H1 (cell line): ENCODE measurements at regions not wholly inside any gene's neighbourhood (a gene's known extent, or its start where the extent isn't known, plus 50 kb on each side); places are given as distances from the start of the nearest gene placed in this dataset.

Source experiments
- CTCF ChIA-PET: fragments of 300-600 bp; sonication (Branson Sonifier 250); formaldehyde crosslinking; loops from one replicate; lab custom pipeline; 2021; ENCODE audit not compliant: partially characterized antibody; lab: Charles Lee
- POLR2A ChIA-PET: fragments of 300-600 bp; sonication (Branson Sonifier 250); formaldehyde crosslinking; loops from one replicate; lab custom pipeline; 2021; ENCODE audit warnings: inconsistent platforms; ENCODE audit not compliant: partially characterized antibody; lab: Charles Lee
- DNase-seq, 2 experiments: peaks; one replicate each; pipeline versions ENCODE4 v3.0.0 to v3.0.0-alpha.2; 2010 to 2022; ENCODE audit warnings: low spot score in 2 of 2, low read depth in 1 of 2, mixed read lengths in 1 of 2
- FAIRE-seq: peaks from 2 replicates; lab custom pipeline; 2011; peaks lifted over from hg19 to GRCh38; lab: Jason Lieb, UNC
- H2AFZ ChIP-seq: 2 replicates; pipeline ENCODE4 v1.8.1; 2012; ENCODE audit warnings: low read length, inconsistent platforms
- H2AK5ac ChIP-seq: 2 replicates; pipeline ENCODE4 v1.6.1; 2013; ENCODE audit warnings: low read depth, low read length
- H2BK120ac ChIP-seq: replicated peaks from 2 replicates; pipeline ENCODE3; 2013; ENCODE audit warnings: low read depth, low read length, inconsistent platforms
- H2BK12ac ChIP-seq: 2 replicates; pipeline ENCODE4 v1.6.1; 2013; ENCODE audit warnings: low read depth, low read length
- H2BK15ac ChIP-seq: 2 replicates; pipeline ENCODE4 v1.6.1; 2013; ENCODE audit warnings: low read length
- H2BK20ac ChIP-seq: 2 replicates; pipeline ENCODE4 v1.6.1; 2013; ENCODE audit warnings: low read length
- H2BK5ac ChIP-seq: 2 replicates; pipeline ENCODE4 v1.6.1; 2013; ENCODE audit warnings: low read depth, low read length
- H3K14ac ChIP-seq: 2 replicates; pipeline ENCODE4 v1.6.1; 2013; ENCODE audit warnings: inconsistent platforms; ENCODE audit not compliant: insufficient read length
- H3K18ac ChIP-seq: 2 replicates; pipeline ENCODE4 v1.6.1; 2013; ENCODE audit warnings: low read length; ENCODE audit errors: extremely low read depth
- H3K23ac ChIP-seq: 2 replicates; pipeline ENCODE4 v1.6.1; 2013; ENCODE audit warnings: inconsistent platforms; ENCODE audit not compliant: insufficient read length
- H3K23me2 ChIP-seq: 2 replicates; pipeline ENCODE4 v1.6.1; 2013; ENCODE audit warnings: low read depth, low read length
- H3K27ac ChIP-seq: 2 replicates; pipeline ENCODE4 v1.6.1; 2011; ENCODE audit warnings: low read depth, low read length, inconsistent platforms
- H3K27me3 ChIP-seq, 4 experiments: replicated peaks in 1 of 4; 1 replicate in 1 of 4; 2 replicates in 3 of 4; pipeline versions ENCODE4 v1.6.1 to v1.8.1; 2011 to 2013; ENCODE audit warnings: low read length in 3 of 4, mild to moderate bottlenecking in 3 of 4, inconsistent platforms in 2 of 4, mixed read lengths in 2 of 4, moderate library complexity in 1 of 4; ENCODE audit not compliant: control insufficient read depth in 3 of 4, insufficient read depth in 3 of 4; ENCODE audit errors: extremely low read depth in 1 of 4
- H3K36me3 ChIP-seq, 4 experiments: 2 replicates each; pipeline versions ENCODE4 v1.6.1 to v1.8.1; 2011 to 2013; ENCODE audit warnings: mild to moderate bottlenecking in 4 of 4, low read length in 3 of 4, moderate library complexity in 2 of 4, control low read depth in 1 of 4, inconsistent platforms in 1 of 4; ENCODE audit not compliant: insufficient read depth in 4 of 4, control insufficient read depth in 2 of 4
- H3K4ac ChIP-seq: replicated peaks from 2 replicates; pipeline ENCODE3; 2013; ENCODE audit warnings: low read length, low read depth, mixed read lengths, inconsistent platforms; ENCODE audit not compliant: insufficient read length
- H3K4me1 ChIP-seq, 4 experiments: replicated peaks in 1 of 4; 1 replicate in 1 of 4; 2 replicates in 3 of 4; pipeline versions ENCODE4 v1.6.1 to v1.8.1; 2011 to 2013; ENCODE audit warnings: low read length in 3 of 4, inconsistent platforms in 2 of 4, mixed read lengths in 1 of 4; ENCODE audit not compliant: insufficient read depth in 4 of 4, control insufficient read depth in 3 of 4
- H3K4me2 ChIP-seq, 2 experiments: 2 replicates each; pipeline versions ENCODE4 v1.6.1 to v1.8.1; 2011 to 2013; ENCODE audit warnings: low read depth in 2 of 2, low read length in 2 of 2, control low read depth in 1 of 2, inconsistent platforms in 1 of 2, mild to moderate bottlenecking in 1 of 2; ENCODE audit not compliant: insufficient read depth in 1 of 2
- H3K4me3 ChIP-seq, 4 experiments: fragments of 200-600, 300-600 bp in 1 of 4; sonication (generic), shearing (Covaris generic), sonication (Bioruptor Twin) in 1 of 4; 2 replicates each; pipeline versions ENCODE4 v1.5.1 to v1.8.1; 2011 to 2016; ENCODE audit warnings: low read length in 4 of 4, low read depth in 3 of 4, control low read depth in 2 of 4, inconsistent platforms in 2 of 4, mild to moderate bottlenecking in 2 of 4, mixed read lengths in 1 of 4, moderate library complexity in 1 of 4; ENCODE audit not compliant: insufficient read depth in 2 of 4; ENCODE audit errors: extremely low read depth in 1 of 4
- H3K56ac ChIP-seq: replicated peaks from 2 replicates; pipeline ENCODE3; 2013; ENCODE audit warnings: low read depth, mild to moderate bottlenecking, mixed read lengths, low read length, inconsistent platforms; ENCODE audit not compliant: insufficient read length
- H3K79me1 ChIP-seq: 2 replicates; pipeline ENCODE4 v1.6.1; 2013; ENCODE audit warnings: low read depth, low read length, control low read depth
- H3K79me2 ChIP-seq, 2 experiments: 2 replicates each; pipeline versions ENCODE4 v1.6.1 to v1.8.1; 2012 to 2013; ENCODE audit warnings: low read length in 2 of 2, mild to moderate bottlenecking in 2 of 2, inconsistent platforms in 1 of 2; ENCODE audit not compliant: insufficient read depth in 2 of 2, control insufficient read depth in 1 of 2
- H3K9ac ChIP-seq, 4 experiments: replicated peaks in 1 of 4; 1 replicate in 1 of 4; 2 replicates in 3 of 4; pipeline versions ENCODE4 v1.6.1 to v1.8.1; 2011 to 2013; ENCODE audit warnings: low read depth in 3 of 4, low read length in 3 of 4, control low read depth in 2 of 4, mild to moderate bottlenecking in 2 of 4, moderate library complexity in 2 of 4, inconsistent platforms in 1 of 4; ENCODE audit errors: extremely low read depth in 1 of 4
- H3K9me3 ChIP-seq, 2 experiments: 2 replicates each; pipeline versions ENCODE4 v1.6.1 to v1.8.1; 2012 to 2013; ENCODE audit warnings: mild to moderate bottlenecking in 2 of 2, moderate library complexity in 2 of 2, control low read depth in 1 of 2, inconsistent platforms in 1 of 2, low read depth in 1 of 2, low read length in 1 of 2, mixed read lengths in 1 of 2; ENCODE audit not compliant: insufficient read depth in 2 of 2
- H4K20me1 ChIP-seq, 2 experiments: replicated peaks in 1 of 2; 2 replicates each; pipeline versions ENCODE3 to v1.8.1; 2011 to 2013; ENCODE audit warnings: inconsistent platforms in 2 of 2, low read length in 2 of 2, mild to moderate bottlenecking in 1 of 2; ENCODE audit not compliant: insufficient read depth in 2 of 2, control insufficient read depth in 1 of 2
- H4K5ac ChIP-seq: 2 replicates; pipeline ENCODE4 v1.6.1; 2013; ENCODE audit warnings: low read length, low read depth, mixed read lengths, inconsistent platforms; ENCODE audit not compliant: insufficient read length
- H4K8ac ChIP-seq: 2 replicates; pipeline ENCODE4 v1.8.0; 2013; ENCODE audit warnings: mild to moderate bottlenecking, moderate library complexity, low read length, inconsistent platforms; ENCODE audit not compliant: insufficient read depth; ENCODE audit errors: extremely low read depth
- H4K91ac ChIP-seq: replicated peaks from 2 replicates; pipeline ENCODE3; 2013; ENCODE audit warnings: low read length, mixed read lengths, inconsistent platforms; ENCODE audit not compliant: insufficient read length
- CHD1 ChIP-seq: IDR thresholded peaks from 2 replicates; pipeline ENCODE4 v1.6.1; 2012; ENCODE audit warnings: low read depth, low read length, improper control_type of control experiment
- EZH2 ChIP-seq: fragments of 200-600 bp; sonication (generic); IDR thresholded peaks from 2 replicates; pipeline ENCODE4 v1.7.1; 2012; ENCODE audit warnings: low read depth, mild to moderate bottlenecking, moderate library complexity, low read length, inconsistent platforms; ENCODE audit not compliant: severe bottlenecking
- GTF2F1 ChIP-seq: IDR thresholded peaks from 2 replicates; pipeline ENCODE4 v1.6.1; 2012; ENCODE audit warnings: low read depth, low read length, improper control_type of control experiment, borderline replicate concordance
- JUND ChIP-seq: IDR thresholded peaks from 2 replicates; pipeline ENCODE4 v1.6.1; 2011; ENCODE audit warnings: mild to moderate bottlenecking, improper control_type of control experiment, low read length
- POLR2A ChIP-seq, 2 experiments: IDR thresholded peaks; 1 replicate in 1 of 2; 2 replicates in 1 of 2; pipeline ENCODE4 v1.6.1; 2011; ENCODE audit warnings: low read depth in 2 of 2, low read length in 2 of 2, mild to moderate bottlenecking in 2 of 2; ENCODE audit errors: control extremely low read depth in 1 of 2
- RAD21 ChIP-seq, 2 experiments: IDR thresholded peaks in 1 of 2; conservative IDR thresholded peaks in 1 of 2; 2 replicates each; pipeline ENCODE4 v1.6.1; 2011; ENCODE audit warnings: low read depth in 2 of 2, low read length in 2 of 2, improper control_type of control experiment in 1 of 2, inconsistent platforms in 1 of 2, mild to moderate bottlenecking in 1 of 2, moderate library complexity in 1 of 2
- RFX5 ChIP-seq: IDR thresholded peaks from 2 replicates; pipeline ENCODE4 v1.6.1; 2011; ENCODE audit warnings: low read depth, low read length, improper control_type of control experiment, borderline replicate concordance
- SIN3A ChIP-seq, 2 experiments: IDR thresholded peaks in 1 of 2; conservative IDR thresholded peaks in 1 of 2; 2 replicates each; pipeline ENCODE4 v1.6.1; 2011 to 2012; ENCODE audit warnings: low read length in 2 of 2, improper control_type of control experiment in 1 of 2, low read depth in 1 of 2, mild to moderate bottlenecking in 1 of 2
- SIRT6 ChIP-seq: IDR thresholded peaks from one replicate; pipeline ENCODE4 v1.7.1; 2012; ENCODE audit warnings: low read length, inconsistent platforms
- SIX5 ChIP-seq: IDR thresholded peaks from 2 replicates; pipeline ENCODE4 v1.6.1; 2011; ENCODE audit warnings: mild to moderate bottlenecking, low read depth, low read length
- TAF1 ChIP-seq: IDR thresholded peaks from 2 replicates; pipeline ENCODE4 v1.6.1; 2011; ENCODE audit warnings: mild to moderate bottlenecking, low read depth, low read length
- YY1 ChIP-seq: IDR thresholded peaks from 2 replicates; pipeline ENCODE4 v1.6.1; 2011; ENCODE audit warnings: low read depth, mild to moderate bottlenecking, low read length
- WGBS, 2 experiments: shearing (Covaris generic) in 1 of 2; methylation state at CpG; one replicate each; pipeline versions ENCODE4 v1.1.6 to v1.1.7; 2013 to 2015; ENCODE audit warnings: low lambda C conversion rate in 2 of 2, mixed read lengths in 2 of 2, inconsistent platforms in 1 of 2, low coverage in 1 of 2, missing lambda C conversion rate in 1 of 2; ENCODE audit not compliant: insufficient replicate concordance in 2 of 2, insufficient coverage in 1 of 2, insufficient read length in 1 of 2; ENCODE audit errors: extremely low coverage in 1 of 2, missing lambda C conversion rate in 1 of 2; 5-methylcytosine and 5-hydroxymethylcytosine counted together

DNA sequence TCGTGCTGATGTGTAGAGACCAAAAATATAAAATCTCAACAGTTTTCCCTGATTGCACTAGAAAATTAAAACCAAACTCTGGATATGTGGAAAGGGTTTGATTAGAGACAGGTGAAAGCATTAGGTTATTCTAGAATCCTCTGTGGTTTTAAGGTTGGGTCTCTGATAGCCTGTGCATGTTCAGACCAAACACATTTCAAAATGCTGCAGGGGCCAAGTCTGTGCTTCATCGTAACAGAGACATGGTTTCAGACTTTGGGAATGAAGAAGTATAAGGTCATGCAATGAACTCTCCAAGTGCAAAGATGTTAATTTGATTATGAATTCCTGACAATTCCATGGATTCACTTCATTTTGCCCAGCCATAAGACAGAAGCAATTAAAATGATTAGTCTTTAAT is 261.0 kb upstream of the KCNJ16 start:
- H2AFZ ChIP-seq: no peak overlapping the region
- H3K4me1 ChIP-seq: no peaks in the 10 kb centered on the region
- H3K23me2 ChIP-seq: no peaks in the 10 kb centered on the region
- ChIA-PET CTCF (no interaction called here), POLR2A (no interaction called here)
- no peak overlapping the region for H2BK5ac ChIP-seq
- H3K27me3 ChIP-seq: no peaks in the 10 kb centered on the region
- DNase-seq (no peak), FAIRE-seq (no peak)
- H4K5ac ChIP-seq: no peak overlapping the region
- H2AK5ac ChIP-seq: no peak overlapping the region
- H2BK20ac ChIP-seq: no peak overlapping the region
- WGBS, 2 experiments: 88% methylated on average over 2 of the region's 2 CpGs; no CpG with 5 or more reads in 1 of the 2 experiments
- no peak overlapping the region for H3K56ac ChIP-seq
- H3K9me3 ChIP-seq: no peaks in the 10 kb centered on the region
- H4K8ac ChIP-seq: no peak overlapping the region
- no peak overlapping the region for H3K4me2 ChIP-seq
- no peak overlapping the region for H2BK15ac ChIP-seq
- no peak overlapping the region for H3K4ac ChIP-seq
- no peak overlapping the region for H4K91ac ChIP-seq
- H3K4me3 ChIP-seq: no peak overlapping the region
- H3K36me3 ChIP-seq: no peaks in the 10 kb centered on the region
- H3K18ac ChIP-seq: no peak overlapping the region
- H2BK120ac ChIP-seq: no peak overlapping the region
- no peak overlapping the region for H2BK12ac ChIP-seq
- H3K27ac ChIP-seq: no peak overlapping the region
- H3K79me2 ChIP-seq: no peaks in the 10 kb centered on the region
- H3K79me1 ChIP-seq: no peaks in the 10 kb centered on the region
- H3K23ac ChIP-seq: no peak overlapping the region
- TF ChIP-seq SIX5: no peak
- TF ChIP-seq CHD1: no peak
- TF ChIP-seq TAF1: no peak
- TF ChIP-seq POLR2A (IDR thresholded peaks at IDR 0.05; ENCODE audit: control extremely low read depth in 1 of 2, low read depth in 2 of 2, low read length in 2 of 2): no peak
- no peak for TF ChIP-seq RFX5
- no peak for TF ChIP-seq EZH2
- no peak for TF ChIP-seq GTF2F1
- no peak for TF ChIP-seq YY1
- no peak for TF ChIP-seq SIN3A (conservative IDR thresholded peaks at IDR 0.05 in 1 of 2, IDR thresholded peaks at IDR 0.05 in 1 of 2; ENCODE audit: low read depth in 1 of 2, low read length in 2 of 2)
- TF ChIP-seq JUND: no peak
- TF ChIP-seq SIRT6: no peak
- no peak for TF ChIP-seq RAD21 (IDR thresholded peaks at IDR 0.05 in 1 of 2, conservative IDR thresholded peaks at IDR 0.05 in 1 of 2; ENCODE audit: low read depth in 2 of 2, low read length in 2 of 2)
- no peak overlapping the region for H3K9ac ChIP-seq
- no peaks in the 10 kb centered on the region for H4K20me1 ChIP-seq
- no peak overlapping the region for H3K14ac ChIP-seq
